ENCODE measurements at regions not wholly inside any gene's neighbourhood (a gene's known extent, or its start where the extent isn't known, plus 50 kb on each side); places are given as distances from the start of the nearest gene placed in this dataset.

DNA sequence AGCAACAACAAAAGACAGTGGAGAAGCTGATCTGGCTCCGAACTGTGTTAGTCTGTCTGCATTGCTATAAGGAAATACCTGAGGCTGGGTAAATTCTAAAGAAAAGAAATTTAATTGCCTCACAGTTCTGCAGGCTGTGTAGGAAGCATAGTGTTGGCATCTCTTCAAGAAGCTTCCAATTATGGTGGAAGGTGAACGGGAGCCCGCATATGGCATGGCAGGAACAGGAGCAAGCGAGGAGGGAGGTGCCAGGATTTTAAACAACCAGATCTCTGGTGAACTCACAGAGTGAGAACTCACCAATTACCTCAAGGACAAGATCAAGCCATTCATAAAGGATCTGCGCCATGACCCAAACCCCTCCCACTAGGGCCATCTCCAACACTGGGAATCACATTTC, 293.5 kb downstream of the SMOC2 start:
- no peak for DNase-seq (ENCODE audit: low read depth in 3 of 3, low spot score in 1 of 3)

- DNase-seq (ENCODE audit: low read depth in 3 of 3, low spot score in 1 of 3): no peak
Measured at GRCh38 chr6:168732676-168733075, 291.7 kb downstream of the SMOC2 start.

DNA sequence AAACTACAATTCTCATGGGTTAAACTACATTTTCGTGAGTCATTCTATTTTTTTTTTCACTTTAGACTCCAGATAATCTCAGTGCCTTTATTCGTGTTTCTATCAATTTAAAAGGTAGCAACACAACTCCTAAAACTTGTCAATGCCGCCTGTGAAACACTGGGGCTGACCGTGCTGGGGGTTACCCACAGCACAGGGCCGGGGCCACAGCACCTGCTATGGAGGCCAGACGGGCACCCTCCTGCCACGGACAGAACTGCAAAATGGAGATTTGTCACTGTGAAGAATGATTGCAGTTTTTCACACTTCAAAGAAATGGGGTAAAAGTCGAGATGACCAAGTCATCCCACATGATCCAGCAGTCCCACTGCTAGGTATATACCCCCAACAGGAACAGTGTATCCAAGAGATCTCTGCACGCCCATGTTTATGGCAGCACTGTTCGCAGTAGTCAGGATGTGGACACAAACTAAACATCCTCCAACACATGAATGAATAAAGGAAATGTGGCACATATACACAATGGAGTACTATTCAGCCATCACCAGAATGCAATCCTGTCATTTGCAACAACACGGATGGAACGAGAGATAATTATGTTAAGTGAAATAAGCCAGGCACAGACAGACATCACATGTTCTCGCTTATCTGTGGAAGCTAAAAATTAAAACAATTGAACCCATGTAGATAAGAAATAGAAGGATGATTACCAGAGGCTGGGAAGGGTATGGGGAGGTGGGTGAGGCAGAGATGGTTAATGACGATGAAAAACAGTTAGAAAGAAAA, 290.1 kb downstream of the SMOC2 start:
- DNase-seq (ENCODE audit: low read depth in 3 of 3, low spot score in 1 of 3): no peak

DNA sequence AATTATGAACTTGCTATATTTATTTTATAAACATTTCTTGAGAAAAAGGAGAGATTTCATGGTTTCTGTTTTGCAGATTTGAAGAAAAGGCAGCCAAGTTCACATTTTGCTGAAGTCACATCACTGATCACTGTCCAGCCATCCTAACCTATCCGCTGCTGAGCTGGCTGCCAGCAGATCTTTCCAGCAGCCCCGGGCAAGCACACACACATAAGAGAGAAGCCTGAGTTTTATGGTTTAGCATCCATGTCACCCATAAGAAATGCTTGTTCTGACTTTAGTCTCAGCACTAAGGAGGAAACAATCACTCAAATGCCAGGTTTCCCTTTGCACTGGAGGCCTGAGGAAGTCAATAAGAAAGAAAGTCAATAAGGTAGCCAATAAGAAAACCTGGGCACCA, 287.1 kb downstream of the SMOC2 start:
- no peak for DNase-seq (ENCODE audit: low read depth in 3 of 3, low spot score in 1 of 3)

GRCh38 chr6:168726312-168726856, 285.4 kb downstream of the SMOC2 start:
- no peak for DNase-seq (ENCODE audit: low read depth in 3 of 3, low spot score in 1 of 3)

DNA sequence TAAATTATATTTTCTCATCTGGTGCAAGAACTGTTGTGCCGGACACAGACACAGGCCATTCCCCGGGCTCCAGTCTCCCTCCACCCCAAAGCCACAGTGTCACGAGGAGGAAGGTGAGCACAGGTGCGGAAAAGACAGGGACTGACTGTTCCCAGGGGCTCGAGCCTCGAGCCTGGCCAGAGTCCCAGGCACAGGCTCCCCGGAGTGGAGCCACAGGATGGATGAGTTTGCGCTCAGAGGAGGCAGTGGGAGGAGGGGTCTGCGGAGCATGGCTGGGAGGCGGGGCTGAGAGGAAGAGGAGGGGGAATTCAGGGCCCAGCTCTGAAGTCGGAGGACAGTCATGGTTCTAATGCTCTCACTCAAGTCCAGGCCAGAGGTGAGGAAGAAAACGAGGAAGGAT, 284.8 kb downstream of the SMOC2 start:
- DNase-seq (ENCODE audit: low read depth in 3 of 3, low spot score in 1 of 3): no peak

DNA sequence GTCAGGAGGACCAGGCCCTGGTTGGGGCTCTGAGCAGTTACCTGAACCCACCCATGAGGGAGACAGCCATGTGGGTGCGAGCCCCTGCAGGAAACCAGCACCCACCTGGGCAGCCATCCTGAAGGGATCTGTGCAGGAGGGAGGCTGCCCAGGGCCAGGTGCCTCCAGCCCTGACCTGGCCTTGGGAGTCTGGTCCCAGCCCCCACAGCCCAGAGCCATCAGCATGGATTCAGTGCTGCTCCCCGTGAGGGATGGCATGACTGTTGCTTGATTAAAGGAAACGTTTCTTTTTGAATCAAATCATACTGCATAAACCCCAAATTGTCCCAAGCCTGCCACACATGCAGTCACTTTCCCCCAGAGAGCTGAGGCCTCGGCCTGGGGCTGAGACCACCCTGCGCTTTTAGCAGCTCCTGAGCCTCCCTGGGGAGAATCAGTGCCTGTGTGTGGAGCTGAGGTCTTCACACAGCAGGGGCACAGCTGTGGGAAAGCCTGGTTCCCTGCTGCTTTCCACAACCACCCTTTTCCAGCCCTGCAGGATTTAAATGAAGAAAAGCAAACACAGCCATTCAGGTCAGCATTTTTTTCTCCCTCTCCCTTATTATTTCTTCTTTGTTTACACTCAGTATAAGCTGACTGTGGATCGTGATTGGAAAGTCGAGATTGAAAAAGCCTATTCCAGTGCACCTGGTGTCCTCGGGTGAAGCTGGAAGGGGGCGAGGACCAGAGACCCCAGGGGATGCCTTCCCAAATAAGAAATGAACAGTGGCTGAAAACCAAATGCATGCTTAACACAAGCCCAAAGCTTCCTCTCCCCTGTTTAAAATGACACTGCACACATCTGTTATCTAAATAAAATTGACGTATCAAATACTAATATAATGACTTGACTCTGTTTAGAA, 283.9 kb downstream of the SMOC2 start:
- DNase-seq (ENCODE audit: low read depth in 3 of 3, low spot score in 1 of 3): no peak

DNA sequence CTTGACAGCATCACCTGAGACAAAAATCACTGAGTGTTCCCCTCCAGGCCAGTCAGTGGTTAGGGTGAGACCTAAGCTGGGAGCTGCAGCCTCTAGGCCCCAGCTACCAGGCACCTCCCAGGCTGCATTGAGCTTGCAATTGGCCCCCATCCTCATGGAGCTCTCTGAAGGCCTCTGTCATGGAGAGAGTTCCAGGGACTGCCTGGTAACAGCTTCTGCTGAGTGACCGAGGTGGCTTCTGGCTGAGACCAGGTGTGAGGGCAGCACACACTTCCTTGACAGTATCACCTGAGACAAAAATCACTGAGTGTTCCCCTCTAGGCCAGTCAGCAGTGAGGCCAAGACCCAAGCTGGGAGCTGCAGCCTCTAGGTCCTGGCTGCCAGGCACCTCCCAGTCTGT, 283.0 kb downstream of the SMOC2 start:
- DNase-seq (ENCODE audit: low read depth in 3 of 3, low spot score in 1 of 3): no peak

DNA sequence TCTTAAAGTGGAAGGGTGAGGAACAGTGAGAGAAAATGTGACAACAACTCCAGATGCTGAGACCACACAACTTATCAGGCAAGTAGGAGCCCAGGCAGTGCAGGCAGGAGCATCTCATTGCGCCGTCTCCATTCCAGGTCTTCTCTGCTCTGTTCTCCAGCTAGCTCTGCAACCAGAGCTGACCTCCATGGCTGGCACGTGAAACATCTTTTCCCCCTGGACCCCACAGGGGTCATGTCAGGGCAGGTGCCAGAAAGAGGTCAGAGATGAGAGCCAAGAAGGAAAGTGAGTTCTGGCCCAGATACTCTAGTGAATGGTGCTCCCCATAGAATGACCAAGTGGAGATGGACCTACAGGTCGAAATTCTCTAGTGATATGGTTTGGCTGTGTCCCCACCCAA, 281.4 kb downstream of the SMOC2 start:
- DNase-seq (ENCODE audit: low read depth in 3 of 3, low spot score in 1 of 3): no peak

- DNase-seq (ENCODE audit: low read depth in 3 of 3, low spot score in 1 of 3): no peak
Measured at GRCh38 chr6:168721571-168721970, 280.6 kb downstream of the SMOC2 start.

- no peak for DNase-seq (ENCODE audit: low read depth in 3 of 3, low spot score in 1 of 3)
Measured at GRCh38 chr6:168719901-168720300, 278.9 kb downstream of the SMOC2 start.

DNA sequence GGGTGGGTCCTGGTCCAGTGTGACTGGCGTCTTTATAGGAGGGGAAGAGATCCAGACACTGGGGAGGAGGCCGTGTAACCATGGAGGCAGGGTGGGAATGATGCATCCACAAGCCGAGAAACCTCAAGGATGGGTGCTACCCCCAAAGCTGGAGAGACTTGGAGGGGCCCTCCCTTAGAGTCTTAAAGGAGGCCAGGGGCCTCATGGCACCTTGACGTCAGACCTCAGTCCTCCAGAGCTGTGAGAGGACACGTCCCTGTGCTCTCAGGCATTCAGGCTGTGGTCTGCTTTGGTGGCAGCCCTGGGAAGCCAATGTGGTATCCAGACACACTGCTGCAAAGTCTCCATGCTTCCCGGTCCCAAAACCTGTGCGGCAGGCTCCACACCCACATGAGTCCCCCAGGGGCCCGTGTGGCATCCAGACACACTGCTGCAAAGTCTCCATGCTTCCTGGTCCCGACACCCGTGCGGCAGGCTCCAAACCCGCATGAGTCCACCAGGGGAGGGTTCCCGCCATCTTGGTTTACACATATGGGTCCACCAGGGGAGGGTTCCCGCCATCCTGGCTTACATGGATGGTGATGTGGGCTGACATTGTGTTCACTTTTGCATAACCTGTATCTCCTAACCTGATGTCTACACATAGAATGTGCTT, 278.0 kb downstream of the SMOC2 start:
- no peak for DNase-seq (ENCODE audit: low read depth in 3 of 3, low spot score in 1 of 3)
